Mesendoderm (in vitro differentiated cells): ENCODE measurements at regions not wholly inside any gene's neighbourhood (a gene's known extent, or its start where the extent isn't known, plus 50 kb on each side); places are given as distances from the start of the nearest gene placed in this dataset.

Source experiments
- DNase-seq: peaks from one replicate; pipeline ENCODE4 v3.0.0; 2013
- H2AK5ac ChIP-seq: 2 replicates; pipeline ENCODE4 v1.6.1; 2013; ENCODE audit warnings: low read length, inconsistent platforms
- H2BK120ac ChIP-seq: 2 replicates; pipeline ENCODE4 v1.6.1; 2013; ENCODE audit warnings: low read depth, mild to moderate bottlenecking, low read length, moderate library complexity, mixed read lengths
- H2BK15ac ChIP-seq: replicated peaks from 2 replicates; pipeline ENCODE4 v1.6.1; 2013; ENCODE audit warnings: low read depth, mild to moderate bottlenecking, moderate library complexity
- H2BK5ac ChIP-seq: 2 replicates; pipeline ENCODE4 v1.6.1; 2013; ENCODE audit warnings: low read length, inconsistent platforms
- H3K18ac ChIP-seq: 2 replicates; pipeline ENCODE4 v1.6.1; 2013; ENCODE audit warnings: mild to moderate bottlenecking, low read length, mixed read lengths
- H3K23ac ChIP-seq: one replicate; pipeline ENCODE4 v1.6.1; 2013; ENCODE audit warnings: low read length
- H3K27ac ChIP-seq: 2 replicates; pipeline ENCODE4 v1.5.1; 2013; ENCODE audit warnings: low read depth, mild to moderate bottlenecking, inconsistent platforms, low read length, moderate library complexity
- H3K27me3 ChIP-seq: 2 replicates; pipeline ENCODE4 v1.6.1; 2013; ENCODE audit warnings: low read length, control low read depth, mild to moderate bottlenecking, inconsistent platforms; ENCODE audit not compliant: insufficient read depth, poor library complexity
- H3K36me3 ChIP-seq: 2 replicates; pipeline ENCODE4 v1.6.1; 2013; ENCODE audit warnings: low read length, inconsistent platforms; ENCODE audit not compliant: control insufficient read depth, insufficient read depth
- H3K4ac ChIP-seq: one replicate; pipeline ENCODE4 v1.6.1; 2013; ENCODE audit warnings: low read depth, mild to moderate bottlenecking, low read length, moderate library complexity
- H3K4me1 ChIP-seq: 2 replicates; pipeline ENCODE4 v1.6.1; 2013; ENCODE audit warnings: low read depth, low read length, inconsistent platforms; ENCODE audit not compliant: control insufficient read depth
- H3K4me2 ChIP-seq: 2 replicates; pipeline ENCODE4 v1.6.1; 2013; ENCODE audit warnings: low read length
- H3K4me3 ChIP-seq: 2 replicates; pipeline ENCODE4 v1.5.1; 2013; ENCODE audit warnings: mild to moderate bottlenecking, low read length
- H3K56ac ChIP-seq: one replicate; pipeline ENCODE4 v1.6.1; 2013; ENCODE audit warnings: low read length
- H3K79me1 ChIP-seq: 2 replicates; pipeline ENCODE4 v1.6.1; 2013; ENCODE audit warnings: low read length, inconsistent platforms
- H3K79me2 ChIP-seq: 2 replicates; pipeline ENCODE4 v1.6.1; 2013; ENCODE audit warnings: mild to moderate bottlenecking, low read length; ENCODE audit not compliant: control insufficient read depth, insufficient read depth
- H3K9ac ChIP-seq: 2 replicates; pipeline ENCODE4 v1.6.1; 2013; ENCODE audit warnings: low read length, inconsistent platforms
- H4K5ac ChIP-seq: one replicate; pipeline ENCODE4 v1.6.1; 2013; ENCODE audit warnings: low read length
- H4K8ac ChIP-seq: one replicate; pipeline ENCODE4 v1.6.1; 2013; ENCODE audit warnings: low read depth, mild to moderate bottlenecking, control low read depth, low read length, moderate library complexity
- WGBS: extraction: QIAGEN DNeasy Blood & Tissue Kit; methylation state at CpG from one replicate; pipeline ENCODE4 v1.1.7; 2013; ENCODE audit warnings: low lambda C conversion rate, missing lambda C conversion rate; ENCODE audit not compliant: insufficient coverage; ENCODE audit errors: extremely low coverage; 5-methylcytosine and 5-hydroxymethylcytosine counted together

GRCh38 chr2:177314722-177315264 lies 50.3 kb upstream of the NFE2L2 start:
- H4K5ac ChIP-seq, result no peak overlapping the region
- H3K79me1 ChIP-seq, result no peaks in the 10 kb centered on the region
- H3K9ac ChIP-seq, result no peak overlapping the region
- no peak overlapping the region for H2BK120ac ChIP-seq
- no peak overlapping the region for H3K18ac ChIP-seq
- no peak overlapping the region for H3K4me3 ChIP-seq
- WGBS, result no CpG with 5 or more reads among the region's 1 CpG
- no peak overlapping the region for H2BK5ac ChIP-seq
- H3K27me3 ChIP-seq, result no peaks in the 10 kb centered on the region
- H3K23ac ChIP-seq, result no peak overlapping the region
- H3K4ac ChIP-seq, result no peak overlapping the region
- no peaks in the 10 kb centered on the region for H3K36me3 ChIP-seq
- H3K4me1 ChIP-seq, result peaks cover 2% of the 10 kb centered on the region
- H3K79me2 ChIP-seq, result no peaks in the 10 kb centered on the region
- no peak overlapping the region for H4K8ac ChIP-seq
- no peak for DNase-seq
- no peak overlapping the region for H2AK5ac ChIP-seq
- no peak overlapping the region for H3K27ac ChIP-seq
- no peak overlapping the region for H2BK15ac ChIP-seq
- H3K56ac ChIP-seq, result no peak overlapping the region
- H3K4me2 ChIP-seq, result no peak overlapping the region

GRCh38 chr2:177315364-177315763 lies 50.8 kb upstream of the NFE2L2 start:
- H4K8ac ChIP-seq, result no peak overlapping the region
- no peak overlapping the region for H2BK120ac ChIP-seq
- no peak overlapping the region for H3K56ac ChIP-seq
- H2AK5ac ChIP-seq, result no peak overlapping the region
- no CpG with 5 or more reads among the region's 3 CpGs for WGBS
- H3K36me3 ChIP-seq, result no peaks in the 10 kb centered on the region
- no peak overlapping the region for H4K5ac ChIP-seq
- H3K18ac ChIP-seq, result no peak overlapping the region
- DNase-seq, result no peak
- no peak overlapping the region for H3K27ac ChIP-seq
- H3K4ac ChIP-seq, result no peak overlapping the region
- no peak overlapping the region for H3K4me2 ChIP-seq
- no peak overlapping the region for H3K4me3 ChIP-seq
- no peaks in the 10 kb centered on the region for H3K79me1 ChIP-seq
- no peaks in the 10 kb centered on the region for H3K79me2 ChIP-seq
- no peak overlapping the region for H3K9ac ChIP-seq
- peaks cover 2% of the 10 kb centered on the region for H3K4me1 ChIP-seq
- H3K27me3 ChIP-seq, result no peaks in the 10 kb centered on the region
- no peak overlapping the region for H2BK15ac ChIP-seq
- no peak overlapping the region for H2BK5ac ChIP-seq
- H3K23ac ChIP-seq, result no peak overlapping the region

GRCh38 chr2:177316756-177317155 lies 52.2 kb upstream of the NFE2L2 start:
- H2BK120ac ChIP-seq, result no peak overlapping the region
- H3K79me1 ChIP-seq, result no peaks in the 10 kb centered on the region
- no peak overlapping the region for H4K5ac ChIP-seq

GRCh38 chr2:177317443-177317842 lies 52.9 kb upstream of the NFE2L2 start:
- Histone ChIP-seq H2BK5ac (no peak overlapping the region), H2BK15ac (no peak overlapping the region), H2BK120ac (no peak overlapping the region), H3K18ac (no peak overlapping the region), H3K79me2 (no peaks in the 10 kb centered on the region), H3K27ac (no peak overlapping the region), H2AK5ac (no peak overlapping the region), H3K27me3 (no peaks in the 10 kb centered on the region), H3K23ac (no peak overlapping the region), H3K79me1 (no peaks in the 10 kb centered on the region), H3K56ac (no peak overlapping the region), H3K4me3 (no peak overlapping the region), H3K9ac (no peak overlapping the region), H4K8ac (no peak overlapping the region), H3K4ac (no peak overlapping the region), H3K4me1 (peaks cover 2% of the 10 kb centered on the region), H3K4me2 (no peak overlapping the region), H4K5ac (no peak overlapping the region), H3K36me3 (no peaks in the 10 kb centered on the region)
- DNase-seq, result no peak

More at GRCh38 chr2:177316756-177317155, 52.2 kb upstream of the NFE2L2 start:
- Histone ChIP-seq H3K79me2 (no peaks in the 10 kb centered on the region), H3K23ac (no peak overlapping the region), H3K4me2 (no peak overlapping the region), H3K4ac (no peak overlapping the region), H4K8ac (no peak overlapping the region), H2AK5ac (no peak overlapping the region), H3K18ac (no peak overlapping the region), H3K9ac (no peak overlapping the region), H2BK5ac (no peak overlapping the region), H3K36me3 (no peaks in the 10 kb centered on the region), H3K4me1 (peaks cover 2% of the 10 kb centered on the region), H3K56ac (no peak overlapping the region), H2BK15ac (no peak overlapping the region), H3K27me3 (no peaks in the 10 kb centered on the region), H3K4me3 (no peak overlapping the region), H3K27ac (no peak overlapping the region)
- WGBS, result no CpG with 5 or more reads among the region's 1 CpG
- DNase-seq, result no peak

GRCh38 chr2:177317857-177318256 lies 53.3 kb upstream of the NFE2L2 start:
- no peak overlapping the region for H3K56ac ChIP-seq
- H3K4me1 ChIP-seq, result peaks cover 2% of the 10 kb centered on the region
- H2BK120ac ChIP-seq, result no peak overlapping the region
- no peak overlapping the region for H3K18ac ChIP-seq
- H3K27ac ChIP-seq, result no peak overlapping the region
- H3K4me3 ChIP-seq, result no peak overlapping the region
- no peak overlapping the region for H4K8ac ChIP-seq
- H2BK5ac ChIP-seq, result no peak overlapping the region
- H3K4ac ChIP-seq, result no peak overlapping the region
- no peaks in the 10 kb centered on the region for H3K36me3 ChIP-seq
- no peak overlapping the region for H3K4me2 ChIP-seq
- H3K9ac ChIP-seq, result no peak overlapping the region
- no peaks in the 10 kb centered on the region for H3K79me2 ChIP-seq
- no peak overlapping the region for H2AK5ac ChIP-seq
- no peaks in the 10 kb centered on the region for H3K79me1 ChIP-seq
- DNase-seq, result no peak
- H3K27me3 ChIP-seq, result no peaks in the 10 kb centered on the region
- no CpG with 5 or more reads among the region's 1 CpG for WGBS
- H4K5ac ChIP-seq, result no peak overlapping the region
- no peak overlapping the region for H3K23ac ChIP-seq
- H2BK15ac ChIP-seq, result no peak overlapping the region

- Histone ChIP-seq H3K56ac (no peak overlapping the region), H3K4me1 (peaks cover 2% of the 10 kb centered on the region), H3K4me2 (no peak overlapping the region), H2BK15ac (no peak overlapping the region), H4K5ac (no peak overlapping the region), H2BK120ac (no peak overlapping the region), H3K36me3 (no peaks in the 10 kb centered on the region), H3K4me3 (no peak overlapping the region), H3K23ac (no peak overlapping the region), H2AK5ac (no peak overlapping the region), H3K4ac (no peak overlapping the region), H3K18ac (no peak overlapping the region), H3K9ac (no peak overlapping the region), H3K79me1 (no peaks in the 10 kb centered on the region), H2BK5ac (no peak overlapping the region), H3K27ac (no peak overlapping the region), H3K27me3 (no peaks in the 10 kb centered on the region), H4K8ac (no peak overlapping the region), H3K79me2 (no peaks in the 10 kb centered on the region)
- no peak for DNase-seq
- no CpG with 5 or more reads among the region's 1 CpG for WGBS
Observed at GRCh38 chr2:177318613-177319012, 54.1 kb upstream of the NFE2L2 start.
